ENCODE measurements at regions not wholly inside any gene's neighbourhood (a gene's known extent, or its start where the extent isn't known, plus 50 kb on each side); places are given as distances from the start of the nearest gene placed in this dataset.

GRCh38 chrX:137430984-137431475, 134.9 kb upstream of the ZIC3 start:
- H3K4me1 Mint-ChIP-seq, result peaks cover 9 to 14% (median 10%) of the 10 kb centered on the region in 3 donors

GRCh38 chrX:137430301-137430700, 135.6 kb upstream of the ZIC3 start:
- POLR2A ChIA-PET, result interaction anchor here in 1 of 2 donors (0.7 kb wide), 1 partner anchor 23 kb away, joined by 5 read pairs; no protein-coding TSS in a partner anchor
- Mint-ChIP-seq H3K36me3 (no peaks in the 10 kb centered on the region), H3K27me3 (peaks cover 52 to 53% of the 10 kb centered on the region in 2 donors), H3K4me1 (peaks cover 9 to 14% (median 10%) of the 10 kb centered on the region in 3 donors), H3K4me3 (no peak overlapping the region), H3K27ac (no peak overlapping the region), H3K9me3 (peaks cover 0 to 1% (median 0%) of the 10 kb centered on the region in 3 donors)
- H3K27ac ChIP-seq (ENCODE audit: low read length), result no peak overlapping the region
- H3K36me3 ChIP-seq (ENCODE audit: control insufficient read depth in 2 of 2, extremely low read depth in 1 of 2, insufficient read depth in 1 of 2, low read length in 1 of 2), result no peaks in the 10 kb centered on the region
- DNase-seq, result no peak
- ATAC-seq (replicated peaks in 1 of 4), result no peak
- H3K27me3 ChIP-seq (replicated peaks in 1 of 2; ENCODE audit: control insufficient read depth in 2 of 2, extremely low read depth in 1 of 2, insufficient read depth in 2 of 2, low read length in 1 of 2), result peaks cover 0 to 44% of the 10 kb centered on the region in 2 experiments
- H3K4me3 ChIP-seq (ENCODE audit: control insufficient read depth in 1 of 2, extremely low read depth in 1 of 2, low read length in 1 of 2), result no peak overlapping the region
- H3K9me3 ChIP-seq, result no peaks in the 10 kb centered on the region
- WGBS (ENCODE audit: insufficient coverage), result no CpG with 5 or more reads among the region's 17 CpGs
- H3K4me1 ChIP-seq (ENCODE audit: control insufficient read depth in 1 of 2, extremely low read depth in 1 of 2, insufficient read depth in 2 of 2, low read length in 2 of 2), result peaks cover 0 to 24% of the 10 kb centered on the region in 2 experiments
- CTCF ChIA-PET, result no interaction called here

More at GRCh38 chrX:137430984-137431475, 134.9 kb upstream of the ZIC3 start:
- Mint-ChIP-seq H3K36me3 (no peaks in the 10 kb centered on the region), H3K9me3 (peaks cover 0 to 7% (median 3%) of the 10 kb centered on the region in 3 donors), H3K27me3 (peaks cover 46 to 55% of the 10 kb centered on the region in 2 donors), H3K27ac (no peak overlapping the region), H3K4me3 (no peak overlapping the region)
- DNase-seq (no peak), ATAC-seq (replicated peaks in 1 of 4) (no peak)
- ChIA-PET POLR2A (no interaction called here), CTCF (no interaction called here)
- Histone ChIP-seq H3K4me3 (ENCODE audit: control insufficient read depth in 1 of 2, extremely low read depth in 1 of 2, low read length in 1 of 2) (no peak overlapping the region), H3K27me3 (replicated peaks in 1 of 2; ENCODE audit: control insufficient read depth in 2 of 2, extremely low read depth in 1 of 2, insufficient read depth in 2 of 2, low read length in 1 of 2) (peaks cover 0 to 37% of the 10 kb centered on the region in 2 experiments), H3K4me1 (ENCODE audit: control insufficient read depth in 1 of 2, extremely low read depth in 1 of 2, insufficient read depth in 2 of 2, low read length in 2 of 2) (peaks cover 0 to 24% of the 10 kb centered on the region in 2 experiments), H3K36me3 (ENCODE audit: control insufficient read depth in 2 of 2, extremely low read depth in 1 of 2, insufficient read depth in 1 of 2, low read length in 1 of 2) (no peaks in the 10 kb centered on the region), H3K27ac (ENCODE audit: low read length) (no peak overlapping the region), H3K9me3 (no peaks in the 10 kb centered on the region)

- no peak for DNase-seq
- H3K36me3 Mint-ChIP-seq, result no peaks in the 10 kb centered on the region
- no peak for ATAC-seq (replicated peaks in 1 of 4)
- peaks cover 0 to 24% of the 10 kb centered on the region in 2 experiments for H3K4me1 ChIP-seq (ENCODE audit: control insufficient read depth in 1 of 2, extremely low read depth in 1 of 2, insufficient read depth in 2 of 2, low read length in 2 of 2)
- H3K27ac Mint-ChIP-seq, result no peak overlapping the region
- H3K27me3 ChIP-seq (replicated peaks in 1 of 2; ENCODE audit: control insufficient read depth in 2 of 2, extremely low read depth in 1 of 2, insufficient read depth in 2 of 2, low read length in 1 of 2), result peaks cover 6 to 52% of the 10 kb centered on the region in 2 experiments
- peaks cover 9 to 14% (median 10%) of the 10 kb centered on the region in 3 donors for H3K4me1 Mint-ChIP-seq
- peaks cover 58 to 60% of the 10 kb centered on the region in 2 donors for H3K27me3 Mint-ChIP-seq
- no peaks in the 10 kb centered on the region for H3K9me3 Mint-ChIP-seq
- no peak overlapping the region for H3K27ac ChIP-seq (ENCODE audit: low read length)
- ChIA-PET CTCF (interaction anchor here in 1 of 2 donors (0.7 kb wide), 1 partner anchor 32 kb away, joined by 5 read pairs; no protein-coding TSS in a partner anchor), POLR2A (no interaction called here)
- H3K4me3 Mint-ChIP-seq, result peak overlapping the region; percentile 47 to 79 (median 49)
- H3K4me3 ChIP-seq (ENCODE audit: control insufficient read depth in 1 of 2, extremely low read depth in 1 of 2, low read length in 1 of 2), result peak overlapping the region; percentile 35 to 82
- 4% methylated on average over 7 of the region's 44 CpGs for WGBS (ENCODE audit: insufficient coverage)
- H3K9me3 ChIP-seq, result no peaks in the 10 kb centered on the region
- no peaks in the 10 kb centered on the region for H3K36me3 ChIP-seq (ENCODE audit: control insufficient read depth in 2 of 2, extremely low read depth in 1 of 2, insufficient read depth in 1 of 2, low read length in 1 of 2)
These were observed 136.9 kb upstream of the ZIC3 start for GRCh38 chrX:137428766-137429591.

GRCh38 chrX:137428221-137428661, 137.7 kb upstream of the ZIC3 start:
- WGBS (ENCODE audit: insufficient coverage), result 7% methylated on average over 2 of the region's 30 CpGs
- peak overlapping the region; percentile 35 to 82 for H3K4me3 ChIP-seq (ENCODE audit: control insufficient read depth in 1 of 2, extremely low read depth in 1 of 2, low read length in 1 of 2)
- peaks cover 61 to 63% of the 10 kb centered on the region in 2 donors for H3K27me3 Mint-ChIP-seq
- CTCF ChIA-PET, result no interaction called here
- peaks cover 9 to 52% of the 10 kb centered on the region in 2 experiments for H3K27me3 ChIP-seq (replicated peaks in 1 of 2; ENCODE audit: control insufficient read depth in 2 of 2, extremely low read depth in 1 of 2, insufficient read depth in 2 of 2, low read length in 1 of 2)
- POLR2A ChIA-PET, result no interaction called here
- DNase-seq (no peak), ATAC-seq (replicated peaks in 1 of 4) (peak in 1 of 4 experiments; percentile 24)
- no peak overlapping the region for H3K27ac ChIP-seq (ENCODE audit: low read length)
- H3K36me3 Mint-ChIP-seq, result no peaks in the 10 kb centered on the region
- peaks cover 9 to 14% (median 10%) of the 10 kb centered on the region in 3 donors for H3K4me1 Mint-ChIP-seq
- no peaks in the 10 kb centered on the region for H3K36me3 ChIP-seq (ENCODE audit: control insufficient read depth in 2 of 2, extremely low read depth in 1 of 2, insufficient read depth in 1 of 2, low read length in 1 of 2)
- peaks cover 0 to 24% of the 10 kb centered on the region in 2 experiments for H3K4me1 ChIP-seq (ENCODE audit: control insufficient read depth in 1 of 2, extremely low read depth in 1 of 2, insufficient read depth in 2 of 2, low read length in 2 of 2)
- no peaks in the 10 kb centered on the region for H3K9me3 Mint-ChIP-seq
- no peaks in the 10 kb centered on the region for H3K9me3 ChIP-seq
- no peak overlapping the region for H3K27ac Mint-ChIP-seq
- H3K4me3 Mint-ChIP-seq, result peak overlapping the region; percentile 60 to 79 (median 71)

- DNase-seq (no peak), ATAC-seq (replicated peaks in 1 of 4) (peak in 1 of 4 experiments; percentile 42)
- Mint-ChIP-seq H3K4me3 (peak overlapping the region; percentile 60 to 79 (median 71)), H3K4me1 (peaks cover 9 to 14% (median 10%) of the 10 kb centered on the region in 3 donors), H3K9me3 (no peaks in the 10 kb centered on the region), H3K27ac (no peak overlapping the region), H3K27me3 (peaks cover 62 to 63% of the 10 kb centered on the region in 2 donors), H3K36me3 (no peaks in the 10 kb centered on the region)
- Histone ChIP-seq H3K36me3 (ENCODE audit: control insufficient read depth in 2 of 2, extremely low read depth in 1 of 2, insufficient read depth in 1 of 2, low read length in 1 of 2) (no peaks in the 10 kb centered on the region), H3K4me1 (ENCODE audit: control insufficient read depth in 1 of 2, extremely low read depth in 1 of 2, insufficient read depth in 2 of 2, low read length in 2 of 2) (peaks cover 0 to 24% of the 10 kb centered on the region in 2 experiments), H3K9me3 (no peaks in the 10 kb centered on the region), H3K27ac (ENCODE audit: low read length) (no peak overlapping the region), H3K27me3 (replicated peaks in 1 of 2; ENCODE audit: control insufficient read depth in 2 of 2, extremely low read depth in 1 of 2, insufficient read depth in 2 of 2, low read length in 1 of 2) (peaks cover 12 to 52% of the 10 kb centered on the region in 2 experiments), H3K4me3 (ENCODE audit: control insufficient read depth in 1 of 2, extremely low read depth in 1 of 2, low read length in 1 of 2) (peak overlapping the region; percentile 35 to 82)
- WGBS (ENCODE audit: insufficient coverage), result 0% methylated on average over 9 of the region's 18 CpGs
- CTCF ChIA-PET, result no interaction called here
- POLR2A ChIA-PET, result no interaction called here
These were observed 138.1 kb upstream of the ZIC3 start for GRCh38 chrX:137427816-137428215.

- Mint-ChIP-seq H3K27ac (no peak overlapping the region), H3K4me3 (peak overlapping the region; percentile 60 to 79 (median 71)), H3K36me3 (no peaks in the 10 kb centered on the region), H3K9me3 (no peaks in the 10 kb centered on the region), H3K4me1 (peaks cover 9 to 14% (median 10%) of the 10 kb centered on the region in 3 donors), H3K27me3 (peaks cover 62% of the 10 kb centered on the region in 2 donors)
- ChIA-PET CTCF (no interaction called here), POLR2A (no interaction called here)
- Histone ChIP-seq H3K27ac (ENCODE audit: low read length) (no peak overlapping the region), H3K27me3 (replicated peaks in 1 of 2; ENCODE audit: control insufficient read depth in 2 of 2, extremely low read depth in 1 of 2, insufficient read depth in 2 of 2, low read length in 1 of 2) (peaks cover 15 to 52% of the 10 kb centered on the region in 2 experiments), H3K4me3 (ENCODE audit: control insufficient read depth in 1 of 2, extremely low read depth in 1 of 2, low read length in 1 of 2) (peak overlapping the region; percentile 35 to 82), H3K9me3 (no peaks in the 10 kb centered on the region), H3K36me3 (ENCODE audit: control insufficient read depth in 2 of 2, extremely low read depth in 1 of 2, insufficient read depth in 1 of 2, low read length in 1 of 2) (no peaks in the 10 kb centered on the region), H3K4me1 (ENCODE audit: control insufficient read depth in 1 of 2, extremely low read depth in 1 of 2, insufficient read depth in 2 of 2, low read length in 2 of 2) (peaks cover 0 to 24% of the 10 kb centered on the region in 2 experiments)
- no peak for ATAC-seq (replicated peaks in 1 of 4)
- no CpG with 5 or more reads among the region's 20 CpGs for WGBS (ENCODE audit: insufficient coverage)
- DNase-seq, result no peak
These were observed 138.5 kb upstream of the ZIC3 start for GRCh38 chrX:137427426-137427778.

All from T-cell (primary cell).